ENCODE measurements at regions not wholly inside any gene's neighbourhood (a gene's known extent, or its start where the extent isn't known, plus 50 kb on each side); places are given as distances from the start of the nearest gene placed in this dataset.

GRCh38 chr7:132072873-132073272, 503.4 kb downstream of the PLXNA4 start:
- DNase-seq (ENCODE audit: low read depth), result no peak

- DNase-seq (ENCODE audit: low read depth), result no peak
Measured at GRCh38 chr7:132072165-132072564, 504.1 kb downstream of the PLXNA4 start.

GRCh38 chr7:132069306-132069705, 507.0 kb downstream of the PLXNA4 start:
- no peak for DNase-seq (ENCODE audit: low read depth)

GRCh38 chr7:132066761-132067171, 509.5 kb downstream of the PLXNA4 start:
- no peak for DNase-seq (ENCODE audit: low read depth)

- DNase-seq (ENCODE audit: low read depth), result no peak
Measured at GRCh38 chr7:132065989-132066603, 509.7 kb upstream of the PODXL start.

GRCh38 chr7:132065193-132065988, 509.0 kb upstream of the PODXL start:
- DNase-seq (ENCODE audit: low read depth), result no peak

- no peak for DNase-seq (ENCODE audit: low read depth)
Measured at GRCh38 chr7:132063800-132064199, 507.4 kb upstream of the PODXL start.

GRCh38 chr7:132061937-132062336, 505.5 kb upstream of the PODXL start:
- no peak for DNase-seq (ENCODE audit: low read depth)

- no peak for DNase-seq (ENCODE audit: low read depth)
Measured at GRCh38 chr7:132059141-132059540, 502.7 kb upstream of the PODXL start.

GRCh38 chr7:132055336-132056120, 499.1 kb upstream of the PODXL start:
- DNase-seq (ENCODE audit: low read depth), result no peak

- DNase-seq (ENCODE audit: low read depth), result no peak
Measured at GRCh38 chr7:132053871-132054270, 497.4 kb upstream of the PODXL start.

GRCh38 chr7:132051311-132051710, 494.9 kb upstream of the PODXL start:
- no peak for DNase-seq (ENCODE audit: low read depth)

- DNase-seq (ENCODE audit: low read depth), result no peak
Measured at GRCh38 chr7:132049462-132050304, 493.3 kb upstream of the PODXL start.

- no peak for DNase-seq (ENCODE audit: low read depth)
Measured at GRCh38 chr7:132045481-132045980, 489.1 kb upstream of the PODXL start.

- no peak for DNase-seq (ENCODE audit: low read depth)
Measured at GRCh38 chr7:132045002-132045401, 488.6 kb upstream of the PODXL start.

GRCh38 chr7:132044247-132044646, 487.8 kb upstream of the PODXL start:
- DNase-seq (ENCODE audit: low read depth), result no peak

GRCh38 chr7:132041108-132041507, 484.7 kb upstream of the PODXL start:
- DNase-seq (ENCODE audit: low read depth), result no peak

- DNase-seq (ENCODE audit: low read depth), result no peak
Measured at GRCh38 chr7:132035517-132036362, 479.3 kb upstream of the PODXL start.

GRCh38 chr7:132034748-132035416, 478.5 kb upstream of the PODXL start:
- no peak for DNase-seq (ENCODE audit: low read depth)

- no peak for DNase-seq (ENCODE audit: low read depth)
Measured at GRCh38 chr7:132030883-132031282, 474.5 kb upstream of the PODXL start.

Measured in T-helper 22 cell (primary cell).